ENCODE measurements at regions not wholly inside any gene's neighbourhood (a gene's known extent, or its start where the extent isn't known, plus 50 kb on each side); places are given as distances from the start of the nearest gene placed in this dataset.

DNA sequence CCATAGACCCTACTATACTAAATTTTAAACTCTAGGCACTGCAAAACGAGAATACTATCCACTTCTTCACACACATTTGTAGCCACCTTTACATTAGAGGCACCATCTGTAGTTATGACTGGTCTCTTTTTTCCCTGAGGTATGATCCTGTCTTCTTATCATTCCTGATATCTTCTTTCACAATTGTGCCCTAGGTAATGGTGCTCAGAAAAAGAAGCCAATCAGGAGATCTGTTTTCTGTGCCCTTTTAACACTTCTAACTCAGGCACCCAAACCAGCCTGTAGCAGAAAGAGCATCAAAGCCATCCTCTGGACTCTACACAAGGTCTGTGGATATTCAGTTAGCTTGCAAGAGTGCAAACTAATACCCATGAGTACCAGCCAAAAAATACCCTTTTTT lies 149.7 kb upstream of the SGK1 start:
- no peak overlapping the region for H3K14ac ChIP-seq (ENCODE audit: insufficient read length)
- H3K4me1 ChIP-seq (replicated peaks in 1 of 4; ENCODE audit: control insufficient read depth in 3 of 4, insufficient read depth in 4 of 4, low read length in 3 of 4) = no peaks in the 10 kb centered on the region
- ChIA-PET CTCF (ENCODE audit: partially characterized antibody) (interaction anchor here (1.0 to 2.3 kb wide), 3 partner anchors 25 to 287 kb away, joined by 5 to 6 read pairs (median 5); no protein-coding TSS in a partner anchor), POLR2A (ENCODE audit: partially characterized antibody) (interaction anchor here (1.2 kb wide), 1 partner anchor 10 kb away, joined by 4 read pairs; no protein-coding TSS in a partner anchor)
- H2BK5ac ChIP-seq (ENCODE audit: low read depth, low read length) = no peak overlapping the region
- no peak overlapping the region for H2AK5ac ChIP-seq (ENCODE audit: low read depth, low read length)
- no peak overlapping the region for H4K8ac ChIP-seq (ENCODE audit: extremely low read depth, insufficient read depth, low read length)
- H2BK20ac ChIP-seq (ENCODE audit: low read length) = no peak overlapping the region
- H4K91ac ChIP-seq (replicated peaks; ENCODE audit: insufficient read length, low read length) = no peak overlapping the region
- H3K56ac ChIP-seq (replicated peaks; ENCODE audit: insufficient read length, low read depth, low read length) = no peak overlapping the region
- no peak overlapping the region for H3K18ac ChIP-seq (ENCODE audit: extremely low read depth, low read length)
- H4K20me1 ChIP-seq (replicated peaks in 1 of 2; ENCODE audit: control insufficient read depth in 1 of 2, insufficient read depth in 2 of 2, low read length in 2 of 2) = no peaks in the 10 kb centered on the region
- no peak overlapping the region for H3K23ac ChIP-seq (ENCODE audit: insufficient read length)
- FAIRE-seq (no peak), DNase-seq (ENCODE audit: low read depth in 1 of 2, low spot score in 2 of 2) (no peak)
- no peak overlapping the region for H3K4ac ChIP-seq (replicated peaks; ENCODE audit: insufficient read length, low read depth, low read length)
- no peak overlapping the region for H3K4me3 ChIP-seq (ENCODE audit: extremely low read depth in 1 of 4, insufficient read depth in 2 of 4, low read depth in 3 of 4, low read length in 4 of 4)
- no peaks in the 10 kb centered on the region for H3K79me1 ChIP-seq (ENCODE audit: low read depth, low read length)
- no peak overlapping the region for H2BK120ac ChIP-seq (replicated peaks; ENCODE audit: low read depth, low read length)
- H2AFZ ChIP-seq (ENCODE audit: low read length) = no peak overlapping the region
- H3K9ac ChIP-seq (replicated peaks in 1 of 4; ENCODE audit: extremely low read depth in 1 of 4, low read depth in 3 of 4, low read length in 3 of 4) = no peak overlapping the region
- peaks cover 0 to 1% (median 0%) of the 10 kb centered on the region in 4 experiments; a peak in 1 of 7 replicates for H3K27me3 ChIP-seq (replicated peaks in 1 of 4; ENCODE audit: control insufficient read depth in 3 of 4, extremely low read depth in 1 of 4, insufficient read depth in 3 of 4, low read length in 3 of 4)
- no peak overlapping the region for H2BK15ac ChIP-seq (ENCODE audit: low read length)
- H2BK12ac ChIP-seq (ENCODE audit: low read depth, low read length) = no peak overlapping the region
- H3K36me3 ChIP-seq (ENCODE audit: control insufficient read depth in 2 of 4, insufficient read depth in 4 of 4, low read length in 3 of 4) = no peaks in the 10 kb centered on the region
- no peaks in the 10 kb centered on the region for H3K9me3 ChIP-seq (ENCODE audit: insufficient read depth in 2 of 2, low read depth in 1 of 2, low read length in 1 of 2)
- no peaks in the 10 kb centered on the region for H3K79me2 ChIP-seq (ENCODE audit: control insufficient read depth in 1 of 2, insufficient read depth in 2 of 2, low read length in 2 of 2)
- H4K5ac ChIP-seq (ENCODE audit: insufficient read length, low read depth, low read length) = no peak overlapping the region
- no peak overlapping the region for H3K27ac ChIP-seq (ENCODE audit: low read depth, low read length)
- H3K23me2 ChIP-seq (ENCODE audit: low read depth, low read length) = no peaks in the 10 kb centered on the region; the same call in 1 of the 2 replicates
- WGBS, 2 experiments (ENCODE audit: extremely low coverage in 1 of 2, insufficient coverage in 1 of 2, insufficient read length in 1 of 2, insufficient replicate concordance in 2 of 2, low coverage in 1 of 2, low lambda C conversion rate in 2 of 2, missing lambda C conversion rate in 1 of 2) = 100% methylated on average over 1 of the region's 1 CpG; no CpG with 5 or more reads in 1 of the 2 experiments
- H3K4me2 ChIP-seq (ENCODE audit: insufficient read depth in 1 of 2, low read depth in 2 of 2, low read length in 2 of 2) = no peak overlapping the region
- TF ChIP-seq ZNF274 (IDR thresholded peaks at IDR 0.05; ENCODE audit: borderline replicate concordance, extremely low read depth, low read length) (no peak), SRF (IDR thresholded peaks at IDR 0.05; ENCODE audit: low read depth, low read length) (no peak), CHD1 (IDR thresholded peaks at IDR 0.05; ENCODE audit: low read depth, low read length) (no peak), HDAC2 (IDR thresholded peaks at IDR 0.05; ENCODE audit: borderline replicate concordance in 1 of 2, low read depth in 2 of 2, low read length in 2 of 2) (no peak), BCL11A (IDR thresholded peaks at IDR 0.05; ENCODE audit: low read depth in 2 of 2, low read length in 2 of 2) (no peak), HDAC6 (IDR thresholded peaks at IDR 0.05; ENCODE audit: low read depth, low read length) (no peak), TAF7 (optimal IDR thresholded peaks at IDR 0.05; ENCODE audit: borderline replicate concordance, low read depth, low read length) (no peak), CTBP2 (IDR thresholded peaks at IDR 0.05; ENCODE audit: borderline replicate concordance, insufficient read depth, insufficient read length, low read length) (no peak)
- TF ChIP-seq, protein P1, sequence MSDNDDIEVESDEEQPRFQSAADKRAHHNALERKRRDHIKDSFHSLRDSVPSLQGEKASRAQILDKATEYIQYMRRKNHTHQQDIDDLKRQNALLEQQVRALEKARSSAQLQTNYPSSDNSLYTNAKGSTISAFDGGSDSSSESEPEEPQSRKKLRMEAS (IDR thresholded peaks at IDR 0.05) = no peak
